Tibial artery (tissue), 4 donors: ENCODE measurements at regions not wholly inside any gene's neighbourhood (a gene's known extent, or its start where the extent isn't known, plus 50 kb on each side); places are given as distances from the start of the nearest gene placed in this dataset.

Experiments used
- DNase-seq, 2 donors: peaks; one replicate each; pipeline ENCODE4 v3.0.0-alpha.2; 2019
- H3K27ac ChIP-seq, 2 donors: fragments of 200-600 bp; sonication (generic) in 1 of 2; 1 replicate in 1 of 2; 2 replicates in 1 of 2; pipeline ENCODE4 v1.5.1; 2018 to 2019; ENCODE audit warnings: mild to moderate bottlenecking in 1 of 2
- H3K27me3 ChIP-seq, 2 donors: fragments of 200-600 bp; sonication (generic) in 1 of 2; one replicate each; pipeline versions ENCODE4 v1.5.1 to v1.6.0; 2016 to 2019
- H3K36me3 ChIP-seq, 3 donors: fragments of 200-600 bp; sonication (generic) in 2 of 3; one replicate each; pipeline ENCODE4 v1.5.1; 2016 to 2019; ENCODE audit warnings: mild to moderate bottlenecking in 2 of 3
- H3K4me1 ChIP-seq, 4 donors: fragments of 200-600 bp; sonication (generic) in 2 of 4; 1 replicate in 3 of 4; 2 replicates in 1 of 4; pipeline ENCODE4 v1.5.1; 2016 to 2019
- H3K4me3 ChIP-seq, 2 donors: fragments of 200-600 bp; sonication (generic) in 1 of 2; 1 replicate in 1 of 2; 2 replicates in 1 of 2; pipeline ENCODE4 v1.5.1; 2018 to 2019; ENCODE audit warnings: mild to moderate bottlenecking in 2 of 2
- H3K9me3 ChIP-seq, 3 donors: fragments of 200-600 bp; sonication (generic) in 1 of 3; one replicate each; pipeline ENCODE4 v1.5.1; 2016 to 2019
- CTCF ChIP-seq, 2 experiments: fragments of 200-600 bp in 1 of 2; fragments of 450-650 bp in 1 of 2; IDR thresholded peaks; one replicate each; pipeline ENCODE4 v1.5.1; 2017 to 2019; ENCODE audit warnings: antibody characterized with exemption in 2 of 2, mild to moderate bottlenecking in 1 of 2, moderate library complexity in 1 of 2
- intact Hi-C: fragments of 100-400 bp; cut with DNase I; formaldehyde crosslinking; loops from one replicate; pipeline ENCODE4 v1.15.0; 2023; ENCODE audit warnings: low total_unique reads

GRCh38 chr6:134624781-134625180, 306.9 kb upstream of the SGK1 start:
- Histone ChIP-seq H3K4me1 (no peaks in the 10 kb centered on the region), H3K9me3 (no peaks in the 10 kb centered on the region), H3K4me3 (no peak overlapping the region), H3K27me3 (no peaks in the 10 kb centered on the region), H3K27ac (no peak overlapping the region), H3K36me3 (no peaks in the 10 kb centered on the region)
- TF ChIP-seq CTCF (IDR thresholded peaks at IDR 0.05): no peak
- intact Hi-C loops: no loop called here
- DNase-seq: no peak

- no peaks in the 10 kb centered on the region for H3K27me3 ChIP-seq
- no peak overlapping the region for H3K4me3 ChIP-seq
- H3K36me3 ChIP-seq: no peaks in the 10 kb centered on the region
- no peak overlapping the region for H3K27ac ChIP-seq
- TF ChIP-seq CTCF (IDR thresholded peaks at IDR 0.05): no peak
- H3K4me1 ChIP-seq: no peaks in the 10 kb centered on the region
- no peaks in the 10 kb centered on the region for H3K9me3 ChIP-seq
- intact Hi-C loops: no loop called here
- no peak for DNase-seq
Observed at GRCh38 chr6:134623401-134623800, 305.5 kb upstream of the SGK1 start.

GRCh38 chr6:134622382-134623173, 304.7 kb upstream of the SGK1 start:
- DNase-seq: no peak
- Histone ChIP-seq H3K4me3 (no peak overlapping the region), H3K4me1 (no peaks in the 10 kb centered on the region), H3K36me3 (no peaks in the 10 kb centered on the region), H3K27me3 (no peaks in the 10 kb centered on the region), H3K27ac (no peak overlapping the region), H3K9me3 (no peaks in the 10 kb centered on the region)
- intact Hi-C loops: no loop called here
- TF ChIP-seq CTCF (IDR thresholded peaks at IDR 0.05): no peak

- TF ChIP-seq CTCF (IDR thresholded peaks at IDR 0.05): no peak
- no peak for DNase-seq
- no peaks in the 10 kb centered on the region for H3K4me1 ChIP-seq
- H3K9me3 ChIP-seq: no peaks in the 10 kb centered on the region
- no peaks in the 10 kb centered on the region for H3K27me3 ChIP-seq
- no peaks in the 10 kb centered on the region for H3K36me3 ChIP-seq
- H3K27ac ChIP-seq: no peak overlapping the region
- intact Hi-C loops: no loop called here
- H3K4me3 ChIP-seq: no peak overlapping the region
Observed at GRCh38 chr6:134621858-134622257, 303.9 kb upstream of the SGK1 start.

- Histone ChIP-seq H3K36me3 (no peaks in the 10 kb centered on the region), H3K27me3 (no peaks in the 10 kb centered on the region), H3K27ac (no peak overlapping the region), H3K4me1 (no peaks in the 10 kb centered on the region), H3K9me3 (no peaks in the 10 kb centered on the region), H3K4me3 (no peak overlapping the region)
- intact Hi-C loops: no loop called here
- no peak for TF ChIP-seq CTCF (IDR thresholded peaks at IDR 0.05)
- no peak for DNase-seq
Observed at GRCh38 chr6:134619789-134620188, 301.9 kb upstream of the SGK1 start.
